DOHH2 (cell line): ENCODE measurements at regions not wholly inside any gene's neighbourhood (a gene's known extent, or its start where the extent isn't known, plus 50 kb on each side); places are given as distances from the start of the nearest gene placed in this dataset.

Source experiments
- CTCF ChIP-seq: fragments of 200-600 bp; sonication (generic); IDR thresholded peaks from one replicate; pipeline ENCODE4 v1.5.1; 2014; ENCODE audit warnings: antibody characterized with exemption, mild to moderate bottlenecking, low read depth, low read length; ENCODE audit not compliant: poor library complexity, severe bottlenecking
- EZH2phosphoT487 ChIP-seq: fragments of 200-600 bp; sonication (generic); IDR thresholded peaks from 2 replicates; pipeline ENCODE4 v1.6.1; 2017; ENCODE audit warnings: borderline replicate concordance, mild to moderate bottlenecking, antibody characterized with exemption, low read length, moderate library complexity, mixed read lengths

GRCh38 chr1:164347980-164348379, 211.0 kb upstream of the PBX1 start:
- TF ChIP-seq CTCF (no peak), EZH2phosphoT487 (no peak)
